ENCODE measurements at regions not wholly inside any gene's neighbourhood (a gene's known extent, or its start where the extent isn't known, plus 50 kb on each side); places are given as distances from the start of the nearest gene placed in this dataset.

DNA sequence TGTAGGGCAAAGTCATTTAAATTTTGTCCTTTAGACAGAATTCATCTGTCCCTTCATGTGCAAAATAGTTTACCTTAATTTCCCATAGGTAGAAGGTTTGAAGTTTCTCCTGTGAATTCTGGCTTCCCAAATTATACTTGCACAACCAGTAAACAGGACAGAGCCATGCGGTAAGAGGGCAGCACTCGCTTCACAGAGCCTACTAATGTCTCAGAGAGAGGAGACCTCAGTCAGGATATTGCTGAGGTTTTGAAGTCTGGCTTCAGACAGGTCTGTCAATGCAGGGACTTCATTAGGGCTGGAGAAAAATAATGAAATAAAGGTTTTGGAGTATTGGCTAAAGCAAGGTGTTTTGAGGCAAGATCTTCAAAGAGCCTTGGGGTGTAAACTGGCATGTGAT lies 91.4 kb downstream of the ANXA1 start:
- TF ChIP-seq POLR2AphosphoS5 (IDR thresholded peaks at IDR 0.05; ENCODE audit: borderline replicate concordance, low read depth, low read length) (no peak), EZH2 (IDR thresholded peaks at IDR 0.05) (no peak)
